LHCN-M2 (cell line): ENCODE measurements at regions not wholly inside any gene's neighbourhood (a gene's known extent, or its start where the extent isn't known, plus 50 kb on each side); places are given as distances from the start of the nearest gene placed in this dataset.
A peak's percentile ranks its signal among the peaks of the same experiment; 100 is the strongest.
"Not testable (repeated sequence)": the region's sequence is repeated elsewhere in the genome, so short reads cannot be mapped to it uniquely, and the experiment has no call there.

ENCODE experiments used
- DNase-seq: peaks from one replicate; pipeline ENCODE4 v3.0.0-alpha.2; 2012; ENCODE audit warnings: low read depth

GRCh38 chr11:115984228-115984627 is 480.0 kb upstream of the CADM1 start:
- DNase-seq = no peak

- no peak for DNase-seq
These were observed 478.5 kb upstream of the CADM1 start for GRCh38 chr11:115982666-115983065.

GRCh38 chr11:115981814-115982471 is 477.7 kb upstream of the CADM1 start:
- no peak for DNase-seq

- DNase-seq = no peak
These were observed 476.9 kb upstream of the CADM1 start for GRCh38 chr11:115981104-115981481.

GRCh38 chr11:115980337-115981103 is 476.3 kb upstream of the CADM1 start:
- no peak for DNase-seq

GRCh38 chr11:115974703-115975102 is 470.5 kb upstream of the CADM1 start:
- DNase-seq = no peak

GRCh38 chr11:115967203-115967602 is 463.0 kb upstream of the CADM1 start:
- not testable (repeated sequence) for DNase-seq

- DNase-seq = peak; percentile 81
These were observed 461.7 kb upstream of the CADM1 start for GRCh38 chr11:115965767-115966504.

GRCh38 chr11:115964091-115964490 is 459.9 kb upstream of the CADM1 start:
- DNase-seq = peak; percentile 94

- DNase-seq = peak; percentile 96
These were observed 458.9 kb upstream of the CADM1 start for GRCh38 chr11:115963156-115963555.

GRCh38 chr11:115961159-115962003 is 457.2 kb upstream of the CADM1 start:
- DNase-seq = peak; percentile 11

- DNase-seq = no peak
These were observed 454.9 kb upstream of the CADM1 start for GRCh38 chr11:115959081-115959486.

GRCh38 chr11:115958089-115959000 is 454.1 kb upstream of the CADM1 start:
- DNase-seq = no peak

GRCh38 chr11:115955803-115956202 is 451.6 kb upstream of the CADM1 start:
- no peak for DNase-seq

GRCh38 chr11:115950660-115951059 is 446.4 kb upstream of the CADM1 start:
- DNase-seq = no peak

GRCh38 chr11:115944596-115944995 is 440.4 kb upstream of the CADM1 start:
- peak; percentile 27 for DNase-seq

- DNase-seq = no peak
These were observed 437.8 kb upstream of the CADM1 start for GRCh38 chr11:115942011-115942410.

GRCh38 chr11:115941481-115941993 is 437.3 kb upstream of the CADM1 start:
- peak; percentile 100 for DNase-seq

- no peak for DNase-seq
These were observed 436.8 kb upstream of the CADM1 start for GRCh38 chr11:115941044-115941443.

GRCh38 chr11:115939731-115940421 is 435.7 kb upstream of the CADM1 start:
- DNase-seq = peak; percentile 34
